ENCODE measurements at regions not wholly inside any gene's neighbourhood (a gene's known extent, or its start where the extent isn't known, plus 50 kb on each side); places are given as distances from the start of the nearest gene placed in this dataset.
"Not testable (repeated sequence)": the region's sequence is repeated elsewhere in the genome, so short reads cannot be mapped to it uniquely, and the experiment has no call there.

- DNase-seq = not testable (repeated sequence)
Measured at GRCh38 chr7:35853194-35853593, 52.3 kb downstream of the SEPTIN7 start.

- no peak for DNase-seq
Measured at GRCh38 chr7:35854311-35854710, 53.5 kb downstream of the SEPTIN7 start.

DNA sequence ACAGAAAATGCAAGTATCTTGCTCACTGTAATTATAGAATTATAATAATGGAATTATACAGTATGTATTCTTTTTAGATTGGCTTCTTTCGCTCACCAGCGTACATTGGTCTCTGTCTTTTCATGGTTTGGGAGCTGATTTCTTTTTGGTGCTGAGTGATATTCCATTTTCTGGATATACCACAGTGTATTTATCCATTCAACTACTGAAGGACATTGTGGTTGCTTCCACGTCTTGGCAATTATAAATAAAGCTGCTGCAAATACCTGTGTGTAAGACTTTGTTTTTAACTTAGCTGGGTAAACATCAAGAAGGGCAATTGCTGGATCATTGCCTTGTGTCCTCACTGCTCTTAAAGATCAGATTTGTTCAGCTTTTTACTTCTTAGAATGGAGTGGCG is 55.3 kb downstream of the SEPTIN7 start:
- DNase-seq = no peak

- no peak for DNase-seq
Measured at GRCh38 chr7:35860664-35861063, 59.8 kb downstream of the SEPTIN7 start.

DNA sequence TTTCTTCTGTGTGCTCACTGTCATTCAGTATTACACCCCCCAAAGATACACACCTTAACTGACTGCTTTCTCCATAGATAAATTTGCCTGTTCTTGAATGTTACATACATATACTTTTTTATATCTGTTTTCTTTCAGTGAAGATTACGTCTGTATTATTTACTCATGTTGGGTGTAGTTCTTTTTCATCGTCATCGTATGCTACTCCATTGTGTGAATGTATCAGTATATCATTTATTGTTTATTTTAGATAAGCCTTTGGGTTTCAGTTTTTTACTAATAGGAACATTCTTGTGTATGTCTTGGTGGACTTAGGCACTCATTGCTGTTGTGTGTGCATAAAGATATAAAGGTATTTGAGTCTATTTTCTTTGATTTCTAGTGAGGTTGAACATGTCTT is 64.4 kb downstream of the SEPTIN7 start:
- no peak for DNase-seq

- DNase-seq = no peak
Measured at GRCh38 chr7:35866186-35866585, 65.3 kb downstream of the SEPTIN7 start.

- DNase-seq = not testable (repeated sequence)
Measured at GRCh38 chr7:35869117-35869516, 68.3 kb downstream of the SEPTIN7 start.

- DNase-seq = peak; percentile 62
Measured at GRCh38 chr7:35869810-35870209, 69.0 kb downstream of the SEPTIN7 start.

DNA sequence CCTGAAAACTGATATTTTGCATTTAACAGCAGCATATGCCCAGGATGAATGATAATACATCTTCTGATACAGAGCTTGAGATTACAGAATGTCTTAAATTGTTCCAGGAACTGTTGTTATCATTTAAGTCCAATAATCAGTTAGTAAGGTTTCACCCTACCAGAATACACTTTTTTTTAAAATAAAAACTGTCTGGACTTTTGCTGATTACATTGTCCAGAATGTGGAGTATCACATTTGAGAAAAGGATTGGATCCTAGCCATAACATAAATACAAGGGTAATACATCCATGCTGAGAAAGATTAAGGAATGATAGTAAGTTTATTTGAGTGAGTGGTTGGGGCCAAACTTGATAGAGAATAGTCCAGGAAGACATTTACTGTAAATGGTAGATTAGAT is 71.0 kb downstream of the SEPTIN7 start:
- no peak for DNase-seq

GRCh38 chr7:35874886-35875285 is 74.0 kb downstream of the SEPTIN7 start:
- peak; percentile 34 for DNase-seq

- peak; percentile 73 for DNase-seq
Measured at GRCh38 chr7:35875292-35875691, 74.4 kb downstream of the SEPTIN7 start.

DNA sequence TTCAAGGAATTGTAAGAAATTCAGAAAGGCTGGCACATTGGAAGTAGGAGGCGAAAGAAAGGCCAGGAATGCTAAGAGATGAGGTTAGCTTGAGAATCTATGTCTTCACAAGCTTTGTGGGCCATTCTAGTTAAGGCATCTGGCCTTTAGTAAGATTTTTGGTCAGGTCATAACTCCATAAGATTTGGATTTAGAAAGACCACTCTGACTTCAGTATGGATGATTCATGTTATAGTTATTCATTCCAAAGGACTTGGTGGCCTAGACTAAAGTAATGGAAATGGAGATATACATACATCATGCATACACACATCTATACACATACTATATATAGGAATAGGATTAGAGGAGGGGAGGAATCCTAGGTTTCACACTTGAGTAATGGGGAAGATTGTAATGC is 77.5 kb downstream of the SEPTIN7 start:
- peak; percentile 85 for DNase-seq

GRCh38 chr7:35887430-35887829 is 86.6 kb downstream of the SEPTIN7 start:
- DNase-seq = not testable (repeated sequence)

- DNase-seq = no peak
Measured at GRCh38 chr7:35889001-35889400, 88.1 kb downstream of the SEPTIN7 start.

DNA sequence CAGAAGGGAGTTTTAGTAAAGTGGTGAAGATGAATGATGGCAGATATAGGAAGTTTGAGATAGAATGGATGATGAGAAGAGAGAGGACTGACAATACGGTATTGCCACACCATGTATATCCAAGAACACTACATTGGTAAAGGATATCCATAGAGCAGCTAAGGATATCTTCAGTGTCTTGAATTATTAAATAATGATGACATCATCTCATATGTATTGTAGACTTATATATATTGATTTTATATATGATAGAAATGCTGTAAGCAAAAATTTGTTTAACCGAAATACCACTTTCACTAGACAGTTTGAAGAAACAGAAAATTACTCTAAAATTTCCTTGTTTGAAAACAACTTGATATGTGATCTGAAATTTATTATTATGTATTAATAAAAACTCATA is 89.0 kb downstream of the SEPTIN7 start:
- DNase-seq = no peak

- no peak for DNase-seq
Measured at GRCh38 chr7:35891004-35891830, 90.4 kb downstream of the SEPTIN7 start.

DNA sequence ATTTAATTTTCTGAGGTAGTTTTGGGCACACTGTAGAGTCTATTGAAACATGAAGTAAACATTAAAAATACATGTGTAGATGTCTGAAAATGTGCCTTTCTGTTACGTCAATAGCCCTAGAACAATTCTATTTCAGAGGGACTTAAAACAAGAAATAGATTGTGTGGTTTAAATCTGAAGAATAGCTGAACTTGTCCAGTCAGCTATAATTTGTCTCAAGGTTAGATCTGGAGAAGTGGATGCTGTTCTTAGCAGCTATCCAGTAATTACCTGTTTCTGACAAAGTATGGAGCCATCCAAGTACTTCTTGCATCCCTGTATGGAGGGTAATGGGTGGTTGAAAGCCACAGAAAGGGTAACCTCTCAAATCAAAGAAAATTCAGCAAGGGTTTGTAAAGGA is 92.8 kb downstream of the SEPTIN7 start:
- no peak for DNase-seq

DNA sequence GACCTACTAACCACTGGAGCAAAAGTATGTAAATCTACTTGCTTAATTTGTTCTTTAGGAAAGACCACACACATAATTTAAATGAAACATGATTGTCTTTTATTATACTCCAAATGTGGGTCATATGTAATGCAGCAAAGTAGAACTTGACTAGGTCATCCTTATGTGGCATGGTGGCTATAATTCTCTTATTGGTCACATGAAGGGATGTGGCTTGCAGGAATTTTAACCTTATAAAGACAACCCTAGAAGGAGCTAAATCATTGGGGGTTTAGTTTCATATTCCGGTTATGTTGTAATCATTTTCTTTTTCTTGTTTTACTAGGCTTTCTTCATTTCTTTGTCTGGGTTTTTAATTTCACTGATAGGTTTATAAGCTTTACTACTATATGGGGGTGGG is 93.9 kb downstream of the SEPTIN7 start:
- peak; percentile 12 for DNase-seq

- DNase-seq = no peak
Measured at GRCh38 chr7:35900651-35901050, 99.8 kb downstream of the SEPTIN7 start.

DNA sequence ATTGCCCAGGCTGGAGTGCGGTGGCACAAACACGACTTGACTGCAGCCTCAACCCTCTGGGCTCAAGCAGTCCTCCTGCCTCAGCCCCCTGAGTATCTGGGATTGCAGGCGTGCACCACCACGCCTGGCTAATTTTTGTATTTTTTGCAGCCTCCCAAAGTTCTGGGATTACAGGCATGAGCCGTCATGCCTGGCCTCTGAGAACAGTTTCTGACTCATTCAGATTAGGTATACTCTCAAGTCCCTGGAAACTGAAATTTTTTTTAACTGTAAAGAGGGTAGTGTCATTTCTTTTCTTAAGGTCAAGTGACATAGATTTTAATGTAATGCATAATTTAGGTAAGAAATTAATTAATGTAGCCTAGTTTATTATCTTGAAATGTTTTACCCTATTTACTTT is 104.7 kb downstream of the SEPTIN7 start:
- DNase-seq = peak; percentile 15

GRCh38 chr7:35906191-35906908 is 105.5 kb downstream of the SEPTIN7 start:
- DNase-seq = peak; percentile 69

GRCh38 chr7:35908331-35909216 is 107.7 kb downstream of the SEPTIN7 start:
- DNase-seq = no peak

- no peak for DNase-seq
Measured at GRCh38 chr7:35909870-35910357, 109.1 kb downstream of the SEPTIN7 start.
